HG02981 (cell line): ENCODE measurements at regions not wholly inside any gene's neighbourhood (a gene's known extent, or its start where the extent isn't known, plus 50 kb on each side); places are given as distances from the start of the nearest gene placed in this dataset.
"Not testable (repeated sequence)": the region's sequence is repeated elsewhere in the genome, so short reads cannot be mapped to it uniquely, and the experiment has no call there.

Experiments used
- ATAC-seq: cut with Tn5 transposase; IDR thresholded peaks from one replicate; pipeline ENCODE4 v1.9.1; 2021; ENCODE audit warnings: mild to moderate bottlenecking, moderate library complexity; ENCODE audit not compliant: unreplicated experiment

GRCh38 chr9:62526306-62526705, 1336.5 kb downstream of the SPATA31A7 start:
- not testable (repeated sequence) for ATAC-seq

GRCh38 chr9:62532162-62532776, 1342.4 kb downstream of the SPATA31A7 start:
- not testable (repeated sequence) for ATAC-seq

GRCh38 chr9:62532777-62533173, 1342.9 kb downstream of the SPATA31A7 start:
- not testable (repeated sequence) for ATAC-seq

GRCh38 chr9:62550539-62550938, 1360.7 kb downstream of the SPATA31A7 start:
- peak; percentile 84 for ATAC-seq

GRCh38 chr9:62560603-62561002, 1370.8 kb downstream of the SPATA31A7 start:
- not testable (repeated sequence) for ATAC-seq

- ATAC-seq: not testable (repeated sequence)
These were observed 1375.3 kb downstream of the SPATA31A7 start for GRCh38 chr9:62565132-62565531.

GRCh38 chr9:62566430-62566829, 1376.6 kb downstream of the SPATA31A7 start:
- ATAC-seq: not testable (repeated sequence)

GRCh38 chr9:62597128-62597527, 1407.3 kb downstream of the SPATA31A7 start:
- not testable (repeated sequence) for ATAC-seq
